ENCODE measurements at regions not wholly inside any gene's neighbourhood (a gene's known extent, or its start where the extent isn't known, plus 50 kb on each side); places are given as distances from the start of the nearest gene placed in this dataset.

GRCh38 chr19:46911456-46911855 lies 50.7 kb downstream of the ARHGAP35 start:
- DNase-seq (ENCODE audit: low spot score): no peak

DNA sequence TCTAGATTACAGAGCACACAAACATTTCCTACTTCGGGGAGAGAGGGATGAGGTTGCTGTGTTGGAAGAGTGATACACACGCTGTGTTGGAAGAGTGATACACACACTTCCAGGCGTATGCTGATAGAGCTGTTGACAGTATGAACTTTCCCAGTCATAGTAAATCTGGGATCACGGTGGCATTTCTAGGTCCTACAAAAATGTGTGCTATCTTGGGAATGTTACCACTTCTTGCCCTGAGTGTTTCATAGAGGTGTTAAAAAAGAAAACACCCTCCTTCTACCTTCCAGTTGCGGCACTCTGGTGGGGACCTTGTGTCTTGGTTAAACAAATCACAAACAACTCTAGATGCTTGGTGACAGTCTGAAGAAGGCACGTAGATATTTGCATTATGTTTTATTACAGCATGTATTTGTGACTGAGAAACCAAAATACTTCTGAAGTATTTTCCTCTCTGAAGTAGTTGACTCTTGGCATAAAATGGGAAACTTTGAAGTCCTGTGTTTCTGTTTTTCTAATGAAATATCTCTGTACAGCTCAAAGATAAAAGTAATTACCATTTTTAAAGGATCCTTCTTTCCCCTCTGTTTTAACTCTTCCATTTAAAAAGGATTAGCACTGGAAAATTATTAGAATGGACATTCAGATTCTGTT lies 52.5 kb downstream of the ARHGAP35 start:
- DNase-seq (ENCODE audit: low spot score): no peak

DNA sequence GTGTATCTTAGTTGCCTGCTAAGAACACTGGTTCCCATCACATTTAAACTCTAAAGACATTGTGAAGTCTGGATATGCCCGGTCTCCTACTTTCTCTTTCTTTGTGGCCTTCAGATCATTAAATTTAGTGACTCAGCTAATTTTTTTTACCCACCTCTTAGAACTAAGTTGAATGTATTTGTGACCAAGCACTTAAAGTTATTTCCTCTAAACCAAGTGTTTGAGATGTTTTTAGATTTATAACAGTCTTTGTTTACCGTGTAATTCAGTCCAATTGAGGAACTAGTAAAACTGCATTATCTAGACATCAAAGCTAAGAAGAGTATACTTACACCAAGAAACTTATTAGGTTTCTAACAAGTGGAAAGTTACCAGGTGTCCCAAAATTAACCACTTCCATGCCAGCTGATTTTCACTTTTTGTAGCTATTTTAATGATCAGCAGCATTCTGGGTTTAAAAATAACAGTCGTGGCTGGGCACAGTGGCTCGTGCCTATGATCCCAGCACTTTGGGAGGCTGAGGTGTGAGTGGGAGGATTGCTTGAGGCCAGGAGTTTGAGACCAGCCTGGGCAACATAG lies 53.1 kb downstream of the ARHGAP35 start:
- DNase-seq (ENCODE audit: low spot score): no peak

- DNase-seq (ENCODE audit: low spot score): no peak
Measured at GRCh38 chr19:46915386-46915785, 54.6 kb downstream of the ARHGAP35 start.

GRCh38 chr19:46917002-46917401 lies 56.2 kb downstream of the ARHGAP35 start:
- DNase-seq (ENCODE audit: low spot score): no peak

DNA sequence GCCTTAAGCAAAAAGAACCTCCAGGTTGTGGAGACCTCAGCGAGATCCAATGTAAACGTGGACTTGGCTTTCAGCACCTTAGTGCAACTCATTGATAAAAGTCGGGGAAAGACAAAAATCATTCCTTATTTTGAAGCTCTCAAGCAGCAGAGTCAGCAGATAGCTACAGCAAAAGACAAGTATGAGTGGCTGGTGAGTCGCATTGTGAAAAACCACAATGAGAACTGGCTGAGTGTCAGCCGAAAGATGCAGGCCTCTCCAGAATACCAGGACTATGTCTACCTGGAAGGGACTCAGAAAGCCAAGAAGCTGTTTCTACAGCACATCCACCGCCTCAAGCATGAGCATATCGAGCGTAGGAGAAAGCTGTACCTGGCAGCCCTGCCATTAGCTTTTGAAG lies 58.5 kb downstream of the ARHGAP35 start:
- DNase-seq (ENCODE audit: low spot score): no peak

DNA sequence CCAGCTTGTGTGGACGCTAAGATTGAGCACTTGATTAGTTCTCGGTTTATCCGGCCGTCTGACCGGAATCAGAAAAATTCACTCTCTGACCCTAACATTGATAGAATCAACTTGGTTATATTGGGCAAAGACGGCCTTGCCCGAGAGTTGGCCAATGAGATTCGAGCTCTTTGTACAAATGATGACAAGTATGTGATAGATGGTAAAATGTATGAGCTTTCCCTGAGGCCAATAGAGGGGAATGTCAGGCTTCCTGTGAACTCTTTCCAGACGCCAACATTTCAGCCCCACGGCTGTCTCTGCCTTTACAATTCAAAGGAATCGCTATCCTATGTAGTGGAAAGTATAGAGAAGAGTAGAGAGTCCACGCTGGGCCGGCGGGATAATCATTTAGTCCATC lies 59.6 kb downstream of the ARHGAP35 start:
- no peak for DNase-seq (ENCODE audit: low spot score)

- DNase-seq (ENCODE audit: low spot score): no peak
Measured at GRCh38 chr19:46921071-46921470, 60.3 kb downstream of the ARHGAP35 start.

GRCh38 chr19:46922465-46922864 lies 61.7 kb downstream of the ARHGAP35 start:
- DNase-seq (ENCODE audit: low spot score): no peak

- DNase-seq (ENCODE audit: low spot score): peak; percentile 25
Measured at GRCh38 chr19:46924874-46925547, 64.2 kb downstream of the ARHGAP35 start.

DNA sequence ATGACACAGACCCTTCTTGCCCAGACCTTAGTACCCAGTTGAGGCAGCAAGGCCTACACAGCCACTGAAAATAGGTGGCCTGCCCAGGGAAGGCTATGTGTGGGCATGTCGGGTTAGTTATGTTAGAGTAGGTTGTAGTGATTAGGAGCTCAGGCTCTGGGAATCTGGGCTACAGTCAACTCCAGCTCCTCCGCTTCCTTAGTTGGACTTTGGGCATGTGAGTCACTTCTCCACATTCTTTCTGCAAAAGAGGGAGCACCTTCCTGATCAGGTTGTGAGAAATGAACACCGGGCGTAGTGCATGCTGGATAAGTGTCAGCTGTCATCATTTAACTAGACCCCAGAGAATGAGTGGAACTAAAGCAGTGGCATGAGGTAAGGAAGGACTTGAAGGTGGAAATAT lies 64.8 kb downstream of the ARHGAP35 start:
- DNase-seq (ENCODE audit: low spot score): no peak

GRCh38 chr19:46926170-46927071 lies 65.6 kb downstream of the ARHGAP35 start:
- DNase-seq (ENCODE audit: low spot score): no peak

DNA sequence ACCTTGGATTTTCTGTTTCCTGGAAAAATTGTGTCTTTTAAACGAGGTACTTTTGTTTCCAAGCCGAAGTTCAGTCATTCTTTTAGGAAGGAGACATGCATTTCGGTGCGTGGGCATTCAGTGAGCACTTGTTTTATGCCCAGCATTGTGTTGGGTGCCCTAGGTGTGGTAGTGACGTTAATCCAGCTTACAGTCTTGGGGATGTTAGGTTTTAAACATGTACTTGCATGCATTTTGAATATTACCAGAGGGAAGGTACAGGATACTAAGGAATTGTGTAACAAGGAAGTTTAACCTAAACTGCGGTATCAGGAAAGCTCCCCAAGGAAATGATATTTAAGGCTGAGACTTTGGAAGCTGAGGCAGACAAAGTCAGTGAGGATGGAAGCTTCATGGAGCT lies 66.3 kb downstream of the ARHGAP35 start:
- no peak for DNase-seq (ENCODE audit: low spot score)

- no peak for DNase-seq (ENCODE audit: low spot score)
Measured at GRCh38 chr19:46927893-46928292, 67.1 kb downstream of the ARHGAP35 start.

GRCh38 chr19:46928951-46929350 lies 68.2 kb downstream of the ARHGAP35 start:
- DNase-seq (ENCODE audit: low spot score): no peak

GRCh38 chr19:46931202-46931601 lies 70.4 kb downstream of the ARHGAP35 start:
- DNase-seq (ENCODE audit: low spot score): no peak

- DNase-seq (ENCODE audit: low spot score): no peak
Measured at GRCh38 chr19:46932346-46932745, 71.5 kb downstream of the ARHGAP35 start.

DNA sequence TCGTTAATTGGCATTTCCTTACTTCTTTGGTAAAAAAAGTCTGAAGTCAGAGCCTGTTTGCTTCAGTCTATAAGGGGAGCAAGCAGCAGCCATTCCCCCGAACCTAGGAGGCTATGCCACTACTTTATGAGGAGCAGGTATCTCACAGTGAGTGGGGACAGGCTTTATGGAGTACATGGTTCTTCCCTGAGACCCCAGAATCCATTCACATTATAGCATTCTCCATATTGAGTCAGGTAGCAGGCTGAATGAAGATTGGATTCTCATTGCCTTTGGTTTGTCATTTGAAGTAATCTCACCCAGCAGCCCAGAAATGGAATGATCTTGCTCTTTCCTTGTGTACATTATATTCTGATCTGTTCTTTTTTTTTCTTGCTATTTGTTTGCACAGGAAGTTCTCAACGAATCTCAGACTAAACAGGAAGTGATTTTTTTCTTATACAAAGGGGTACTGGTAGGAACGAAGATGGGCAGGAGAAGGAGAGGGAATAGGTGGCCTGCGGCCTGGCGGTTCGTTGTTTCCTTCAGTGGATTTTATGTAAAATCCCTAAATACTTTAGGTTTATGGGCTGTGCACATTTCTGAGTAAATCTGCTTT lies 74.4 kb downstream of the ARHGAP35 start:
- DNase-seq (ENCODE audit: low spot score): peak; percentile 19

- no peak for DNase-seq (ENCODE audit: low spot score)
Measured at GRCh38 chr19:46943150-46943946, 76.3 kb upstream of the NPAS1 start.

GRCh38 chr19:46944123-46944748 lies 75.4 kb upstream of the NPAS1 start:
- DNase-seq (ENCODE audit: low spot score): no peak
